Endothelial cell of umbilical vein (primary cell): ENCODE measurements at regions not wholly inside any gene's neighbourhood (a gene's known extent, or its start where the extent isn't known, plus 50 kb on each side); places are given as distances from the start of the nearest gene placed in this dataset.

ENCODE experiments used
- BruUV-seq: library from RNA; stranded (reverse); fragments of 400-500 nt; replicated peaks from 2 replicates; lab custom pipeline; 2021; lab: Mats Ljungman, UMichigan
- CTCF ChIA-PET: fragments of 300-600, 350-600 bp; sonication (Branson Sonifier 250); formaldehyde crosslinking; loops from one replicate; lab custom pipeline; 2021; ENCODE audit warnings: antibody characterized with exemption, inconsistent platforms; lab: Charles Lee
- POLR2A ChIA-PET: fragments of 300-600, 350-600 bp; sonication (Branson Sonifier 250); formaldehyde crosslinking; loops from one replicate; lab custom pipeline; 2021; ENCODE audit warnings: antibody characterized with exemption, inconsistent platforms; lab: Charles Lee
- DNase-seq: peaks from one replicate; pipeline ENCODE4 v3.0.0-alpha.2; 2011; ENCODE audit warnings: low read depth, low spot score
- FAIRE-seq: peaks from 2 replicates; lab custom pipeline; 2011; peaks lifted over from hg19 to GRCh38; lab: Jason Lieb, UNC
- H2AFZ ChIP-seq: 2 replicates; pipeline ENCODE4 v1.6.0; 2012; ENCODE audit warnings: low read depth, low read length, control low read depth, inconsistent platforms
- H3K27ac ChIP-seq: 2 replicates; pipeline ENCODE4 v1.5.1; 2011; ENCODE audit warnings: low read depth, mild to moderate bottlenecking, control low read depth, low read length, moderate library complexity; ENCODE audit not compliant: insufficient read depth
- H3K27me3 ChIP-seq, 2 experiments: 2 replicates each; pipeline versions ENCODE4 v1.6.0 to v1.6.1; 2011; ENCODE audit warnings: low read length in 2 of 2, mixed read lengths in 1 of 2; ENCODE audit not compliant: control insufficient read depth in 2 of 2, insufficient read depth in 2 of 2
- H3K36me3 ChIP-seq, 2 experiments: 2 replicates in 1 of 2; 3 replicates in 1 of 2; pipeline ENCODE4 v1.5.1; 2011; ENCODE audit warnings: low read length in 2 of 2, mild to moderate bottlenecking in 1 of 2, moderate library complexity in 1 of 2; ENCODE audit not compliant: control insufficient read depth in 2 of 2, insufficient read depth in 2 of 2; ENCODE audit errors: extremely low read depth in 1 of 2
- H3K4me1 ChIP-seq: 3 replicates; pipeline ENCODE4 v1.5.1; 2011; ENCODE audit warnings: mild to moderate bottlenecking, low read length; ENCODE audit not compliant: control insufficient read depth, insufficient read depth; ENCODE audit errors: extremely low read depth
- H3K4me2 ChIP-seq: 2 replicates; pipeline ENCODE4 v1.6.1; 2011; ENCODE audit warnings: low read length, control low read depth, mixed read lengths; ENCODE audit not compliant: insufficient read depth
- H3K4me3 ChIP-seq, 3 experiments: fragments of 200-600 bp in 1 of 3; sonication (generic), shearing (Covaris generic) in 1 of 3; replicated peaks in 1 of 3; 2 replicates each; pipeline ENCODE4 v1.5.1; 2011 to 2016; ENCODE audit warnings: control low read depth in 3 of 3, low read length in 3 of 3, mild to moderate bottlenecking in 2 of 3, inconsistent platforms in 1 of 3, low read depth in 1 of 3, moderate library complexity in 1 of 3; ENCODE audit not compliant: insufficient read depth in 1 of 3
- H3K79me2 ChIP-seq: 2 replicates; pipeline ENCODE4 v1.6.0; 2012; ENCODE audit warnings: low read length, inconsistent platforms; ENCODE audit not compliant: control insufficient read depth, insufficient read depth
- H3K9ac ChIP-seq: replicated peaks from 2 replicates; pipeline ENCODE3; 2011; ENCODE audit warnings: low read length, control low read depth; ENCODE audit not compliant: insufficient read depth; ENCODE audit errors: extremely low read depth
- H3K9me1 ChIP-seq: replicated peaks from 3 replicates; pipeline ENCODE4 v1.6.0; 2011; ENCODE audit warnings: mild to moderate bottlenecking, low read length; ENCODE audit not compliant: control insufficient read depth, insufficient read depth; ENCODE audit errors: extremely low read depth
- H3K9me3 ChIP-seq: replicated peaks from 2 replicates; pipeline ENCODE4 v1.5.1; 2012; ENCODE audit warnings: low read length, inconsistent platforms; ENCODE audit not compliant: control insufficient read depth, insufficient read depth
- H4K20me1 ChIP-seq: replicated peaks from 2 replicates; pipeline ENCODE3; 2011; ENCODE audit warnings: mild to moderate bottlenecking, low read length; ENCODE audit not compliant: control insufficient read depth, insufficient read depth; ENCODE audit errors: extremely low read depth
- CTCF ChIP-seq, 2 donors: IDR thresholded peaks; 1 replicate in 1 of 2; 2 replicates in 1 of 2; pipeline ENCODE4 v1.5.1; 2011; ENCODE audit warnings: low read length in 2 of 2, mild to moderate bottlenecking in 2 of 2, moderate library complexity in 2 of 2, control low read depth in 1 of 2, inconsistent platforms in 1 of 2, low read depth in 1 of 2; ENCODE audit not compliant: insufficient read depth in 1 of 2; ENCODE audit errors: extremely low read depth in 1 of 2
- EZH2 ChIP-seq: IDR thresholded peaks from 2 replicates; pipeline ENCODE4 v1.6.1; 2012; ENCODE audit warnings: borderline replicate concordance, low read depth, mild to moderate bottlenecking, moderate library complexity, low read length, inconsistent platforms; ENCODE audit not compliant: severe bottlenecking
- FOS ChIP-seq: IDR thresholded peaks from 2 replicates; pipeline ENCODE4 v1.6.1; 2011; ENCODE audit warnings: mild to moderate bottlenecking, low read length, moderate library complexity, borderline replicate concordance; ENCODE audit not compliant: insufficient read depth
- GATA2 ChIP-seq: IDR thresholded peaks from 2 replicates; pipeline ENCODE4 v1.7.0; 2011; ENCODE audit warnings: low read depth, mild to moderate bottlenecking, moderate library complexity, mixed read lengths, low read length; ENCODE audit not compliant: insufficient read length, insufficient read depth
- JUN ChIP-seq: IDR thresholded peaks from 2 replicates; pipeline ENCODE4 v1.6.1; 2011; ENCODE audit warnings: borderline replicate concordance, low read depth; ENCODE audit not compliant: insufficient read length, insufficient read depth
- MAX ChIP-seq: IDR thresholded peaks from 2 replicates; pipeline ENCODE4 v1.6.1; 2011; ENCODE audit not compliant: insufficient read depth, insufficient read length
- MYC ChIP-seq: IDR thresholded peaks from one replicate; pipeline ENCODE4 v1.6.1; 2011; ENCODE audit warnings: mild to moderate bottlenecking, low read depth, low read length
- POLR2A ChIP-seq: IDR thresholded peaks from 2 replicates; pipeline ENCODE4 v1.6.1; 2012; ENCODE audit warnings: low read depth, mild to moderate bottlenecking, control low read depth, low read length
- POLR2AphosphoS5 ChIP-seq: IDR thresholded peaks from 2 replicates; pipeline ENCODE4 v1.6.1; 2012; ENCODE audit warnings: low read depth, mild to moderate bottlenecking, control low read depth, low read length, moderate library complexity; ENCODE audit not compliant: insufficient read depth
- dilution Hi-C: fragments of 300-500 bp; cut with MboI; formaldehyde crosslinking; loops from one replicate; pipeline ENCODE4 v1.15.0; 2019; ENCODE audit warnings: low sequenced_read_pairs; ENCODE audit not compliant: extremely low pct_ligation_motif_present
- intact Hi-C: fragments of 100-400 bp; cut with micrococcal nuclease; formaldehyde crosslinking; loops from one replicate; pipeline ENCODE4 v1.10.0; 2022

GRCh38 chr2:40740419-40740818 lies 288.5 kb upstream of the SLC8A1 start:
- Histone ChIP-seq H4K20me1 (no peaks in the 10 kb centered on the region), H3K4me3 (no peak overlapping the region), H3K4me2 (no peak overlapping the region), H3K27ac (no peak overlapping the region), H2AFZ (no peak overlapping the region), H3K4me1 (no peaks in the 10 kb centered on the region), H3K9me3 (no peaks in the 10 kb centered on the region), H3K9me1 (no peaks in the 10 kb centered on the region), H3K27me3 (no peaks in the 10 kb centered on the region), H3K79me2 (no peaks in the 10 kb centered on the region), H3K36me3 (no peaks in the 10 kb centered on the region), H3K9ac (no peak overlapping the region)
- dilution Hi-C loops = no loop called here
- intact Hi-C loops = no loop called here
- POLR2A ChIA-PET = no interaction called here
- no peak for FAIRE-seq
- no TSS peak for BruUV-seq
- TF ChIP-seq GATA2 (no peak), FOS (no peak), JUN (no peak), MYC (no peak), MAX (no peak), POLR2A (no peak), POLR2AphosphoS5 (no peak), CTCF (IDR thresholded peaks at IDR 0.05; ENCODE audit: extremely low read depth in 1 of 2, insufficient read depth in 1 of 2, low read depth in 1 of 2, low read length in 2 of 2) (no peak), EZH2 (no peak)
- peak; percentile 6 for DNase-seq
- CTCF ChIA-PET = interaction anchor here (1.1 to 1.4 kb wide), 2 partner anchors 36 to 186 kb away, joined by 3 read pairs; no protein-coding TSS in a partner anchor
